WTC11 (cell line): ENCODE measurements at regions not wholly inside any gene's neighbourhood (a gene's known extent, or its start where the extent isn't known, plus 50 kb on each side); places are given as distances from the start of the nearest gene placed in this dataset.

Experiments
- ATAC-seq: fragments of 200-7000 bp; cut with Tn5 transposase; 2 replicates; pipeline ENCODE4 v1.10.0; 2021; ENCODE audit warnings: mild to moderate bottlenecking, moderate library complexity
- CTCF ChIA-PET: fragments of 300-600 bp; sonication (Branson Sonifier 250); formaldehyde crosslinking; loops from one replicate; lab custom pipeline; 2021; ENCODE audit warnings: antibody characterized with exemption; lab: Charles Lee
- POLR2A ChIA-PET: fragments of 350-600 bp; sonication (Branson Sonifier 250); formaldehyde crosslinking; loops from one replicate; lab custom pipeline; 2021; ENCODE audit warnings: antibody characterized with exemption; lab: Charles Lee
- DNase-seq: peaks from one replicate; pipeline ENCODE4 v3.0.0; 2021; ENCODE audit warnings: low spot score
- H3K27ac Mint-ChIP-seq: 2 replicates; pipeline ENCODE4 v1.8.0; 2021; ENCODE audit warnings: mixed read lengths
- H3K27me3 Mint-ChIP-seq: 2 replicates; pipeline ENCODE4 v1.8.0; 2021; ENCODE audit warnings: low read depth, mild to moderate bottlenecking, moderate library complexity, mixed read lengths
- H3K36me3 Mint-ChIP-seq: 2 replicates; pipeline ENCODE4 v1.8.0; 2021; ENCODE audit warnings: mixed read lengths
- H3K4me1 Mint-ChIP-seq: 2 replicates; pipeline ENCODE4 v1.8.0; 2022; ENCODE audit warnings: mixed read lengths
- H3K4me3 Mint-ChIP-seq: 2 replicates; pipeline ENCODE4 v1.8.0; 2021; ENCODE audit warnings: mild to moderate bottlenecking, moderate library complexity, mixed read lengths
- H3K9me3 Mint-ChIP-seq: 2 replicates; pipeline ENCODE4 v1.8.0; 2021; ENCODE audit warnings: mixed read lengths
- AR ChIP-seq: fragments of 250-450 bp; sonication (Bioruptor Pico); IDR thresholded peaks from 2 replicates; pipeline ENCODE4 v1.9.0; 2021; ENCODE audit warnings: mild to moderate bottlenecking
- ATF6 ChIP-seq: sonication (generic); formaldehyde crosslinking; IDR thresholded peaks from 2 replicates; pipeline ENCODE4 v1.8.1; 2023; ENCODE audit warnings: mild to moderate bottlenecking, missing genetic modification reagents
- FOXJ3 ChIP-seq: sonication (generic); formaldehyde crosslinking; IDR thresholded peaks from 2 replicates; pipeline ENCODE4 v1.9.0; 2021; ENCODE audit warnings: missing genetic modification reagents, mild to moderate bottlenecking, borderline replicate concordance
- FOXP1 ChIP-seq: sonication (generic); formaldehyde crosslinking; IDR thresholded peaks from 2 replicates; pipeline ENCODE4 v1.8.0; 2022; ENCODE audit warnings: missing genetic modification reagents, mild to moderate bottlenecking, moderate library complexity, borderline replicate concordance
- GABPB1 ChIP-seq: sonication (generic); formaldehyde crosslinking; IDR thresholded peaks from 2 replicates; pipeline ENCODE4 v1.8.1; 2023; ENCODE audit warnings: mild to moderate bottlenecking, missing genetic modification reagents
- GRHL2 ChIP-seq: fragments of 250-450 bp; sonication (Bioruptor Pico); IDR thresholded peaks from 2 replicates; pipeline ENCODE4 v1.8.0; 2022; ENCODE audit warnings: mild to moderate bottlenecking, moderate library complexity; ENCODE audit not compliant: insufficient replicate concordance, severe bottlenecking
- GTF2I ChIP-seq: fragments of 250-450 bp; sonication (Bioruptor Pico); conservative IDR thresholded peaks from 2 replicates; pipeline ENCODE4 v1.4.0; 2021; ENCODE audit warnings: mild to moderate bottlenecking
- NFATC4 ChIP-seq: fragments of 250-450 bp; sonication (Bioruptor Pico); IDR thresholded peaks from 2 replicates; pipeline ENCODE4 v1.9.0; 2021; ENCODE audit warnings: mild to moderate bottlenecking
- PRRX2 ChIP-seq: fragments of 250-450 bp; sonication (Bioruptor Pico); IDR thresholded peaks from 2 replicates; pipeline ENCODE4 v1.8.0; 2021; ENCODE audit warnings: mild to moderate bottlenecking
- RELA ChIP-seq: sonication (generic); formaldehyde crosslinking; IDR thresholded peaks from 2 replicates; pipeline ENCODE4 v1.8.1; 2022; ENCODE audit warnings: missing genetic modification reagents, mild to moderate bottlenecking, borderline replicate concordance
- SMAD3 ChIP-seq: sonication (generic); formaldehyde crosslinking; IDR thresholded peaks from 2 replicates; pipeline ENCODE4 v1.8.0; 2022; ENCODE audit warnings: missing genetic modification reagents, mild to moderate bottlenecking, borderline replicate concordance
- SMAD4 ChIP-seq: sonication (generic); formaldehyde crosslinking; IDR thresholded peaks from 2 replicates; pipeline ENCODE4 v1.8.0; 2022; ENCODE audit warnings: mild to moderate bottlenecking, missing genetic modification reagents
- SP1 ChIP-seq: sonication (generic); formaldehyde crosslinking; conservative IDR thresholded peaks from 2 replicates; pipeline ENCODE4 v1.8.1; 2022; ENCODE audit warnings: missing genetic modification reagents
- TP53 ChIP-seq: sonication (generic); formaldehyde crosslinking; IDR thresholded peaks from 2 replicates; pipeline ENCODE4 v1.8.1; 2023; ENCODE audit warnings: mild to moderate bottlenecking, missing genetic modification reagents
- USF2 ChIP-seq: sonication (generic); formaldehyde crosslinking; IDR thresholded peaks from 2 replicates; pipeline ENCODE4 v1.8.1; 2023; ENCODE audit warnings: mild to moderate bottlenecking, missing genetic modification reagents, moderate library complexity
- ZBTB21 ChIP-seq: sonication (generic); formaldehyde crosslinking; IDR thresholded peaks from 2 replicates; pipeline ENCODE4 v1.8.1; 2023; ENCODE audit warnings: mild to moderate bottlenecking, missing genetic modification reagents, borderline replicate concordance
- ZNF263 ChIP-seq: sonication (generic); formaldehyde crosslinking; IDR thresholded peaks from 2 replicates; pipeline ENCODE4 v1.8.1; 2022; ENCODE audit warnings: low read depth, mild to moderate bottlenecking, moderate library complexity, missing genetic modification reagents
- TF ChIP-seq, protein P1 (sequence below): sonication (generic); formaldehyde crosslinking; IDR thresholded peaks from 2 replicates; pipeline ENCODE4 v1.8.1; 2023; ENCODE audit warnings: mild to moderate bottlenecking, moderate library complexity, missing genetic modification reagents

GRCh38 chr13:50326811-50327210, 311.6 kb downstream of the KCNRG start (continued):
- TF ChIP-seq ATF6 (CRISPR knock-in tag): no peak

GRCh38 chr13:50334115-50334778, 319.0 kb downstream of the KCNRG start:
- ATAC-seq (no peak), DNase-seq (no peak)
- H3K27ac Mint-ChIP-seq: no peak overlapping the region
- no peaks in the 10 kb centered on the region for H3K9me3 Mint-ChIP-seq
- H3K4me1 Mint-ChIP-seq: peaks cover 9% of the 10 kb centered on the region
- ChIA-PET CTCF (no interaction called here), POLR2A (no interaction called here)
- no peaks in the 10 kb centered on the region for H3K36me3 Mint-ChIP-seq
- no peaks in the 10 kb centered on the region for H3K27me3 Mint-ChIP-seq
- H3K4me3 Mint-ChIP-seq: no peak overlapping the region
- TF ChIP-seq NFATC4 (no peak), SMAD4 (CRISPR knock-in tag) (no peak), AR (CRISPR knock-in tag) (no peak), SP1 (CRISPR knock-in tag) (no peak), USF2 (CRISPR knock-in tag) (no peak), FOXJ3 (CRISPR knock-in tag) (no peak), PRRX2 (CRISPR knock-in tag) (no peak), ZNF263 (CRISPR knock-in tag) (no peak), SMAD3 (CRISPR knock-in tag) (no peak)
- TF ChIP-seq, protein P1, sequence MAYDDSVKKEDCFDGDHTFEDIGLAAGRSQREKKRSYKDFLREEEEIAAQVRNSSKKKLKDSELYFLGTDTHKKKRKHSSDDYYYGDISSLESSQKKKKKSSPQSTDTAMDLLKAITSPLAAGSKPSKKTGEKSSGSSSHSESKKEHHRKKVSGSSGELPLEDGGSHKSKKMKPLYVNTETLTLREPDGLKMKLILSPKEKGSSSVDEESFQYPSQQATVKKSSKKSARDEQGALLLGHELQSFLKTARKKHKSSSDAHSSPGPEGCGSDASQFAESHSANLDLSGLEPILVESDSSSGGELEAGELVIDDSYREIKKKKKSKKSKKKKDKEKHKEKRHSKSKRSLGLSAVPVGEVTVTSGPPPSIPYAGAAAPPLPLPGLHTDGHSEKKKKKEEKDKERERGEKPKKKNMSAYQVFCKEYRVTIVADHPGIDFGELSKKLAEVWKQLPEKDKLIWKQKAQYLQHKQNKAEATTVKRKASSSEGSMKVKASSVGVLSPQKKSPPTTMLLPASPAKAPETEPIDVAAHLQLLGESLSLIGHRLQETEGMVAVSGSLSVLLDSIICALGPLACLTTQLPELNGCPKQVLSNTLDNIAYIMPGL (CRISPR knock-in tag): no peak

- POLR2A ChIA-PET: no interaction called here
Measured at GRCh38 chr13:50334944-50335343, 319.7 kb downstream of the KCNRG start.

More at GRCh38 chr13:50334944-50335343, 319.7 kb downstream of the KCNRG start:
- Mint-ChIP-seq H3K27me3 (no peaks in the 10 kb centered on the region), H3K4me1 (peaks cover 16% of the 10 kb centered on the region), H3K36me3 (no peaks in the 10 kb centered on the region), H3K27ac (no peak overlapping the region), H3K9me3 (no peaks in the 10 kb centered on the region), H3K4me3 (no peak overlapping the region)
- ATAC-seq (no peak), DNase-seq (no peak)
- CTCF ChIA-PET: no interaction called here
- TF ChIP-seq ATF6 (CRISPR knock-in tag) (no peak), GABPB1 (CRISPR knock-in tag) (no peak), ZBTB21 (CRISPR knock-in tag) (no peak), GRHL2 (CRISPR knock-in tag) (no peak), SMAD4 (CRISPR knock-in tag) (no peak), FOXP1 (CRISPR knock-in tag) (no peak), RELA (CRISPR knock-in tag) (no peak), GTF2I (CRISPR knock-in tag) (no peak), TP53 (CRISPR knock-in tag) (no peak)
